Colonic mucosa (tissue), 4 donors: ENCODE measurements at regions not wholly inside any gene's neighbourhood (a gene's known extent, or its start where the extent isn't known, plus 50 kb on each side); places are given as distances from the start of the nearest gene placed in this dataset.
"Not testable (repeated sequence)": the region's sequence is repeated elsewhere in the genome, so short reads cannot be mapped to it uniquely, and the experiment has no call there.

Source experiments
- DNase-seq: peaks from one replicate; pipeline ENCODE4 v3.0.0-alpha.2; 2020
- H3K27ac ChIP-seq: fragments of 200-600 bp; one replicate; pipeline ENCODE4 v1.8.0; 2021
- H3K27me3 ChIP-seq: fragments of 200-600 bp; one replicate; pipeline ENCODE4 v1.8.0; 2021
- H3K36me3 ChIP-seq: fragments of 200-600 bp; one replicate; pipeline ENCODE4 v1.8.0; 2021
- H3K4me1 ChIP-seq: fragments of 200-600 bp; one replicate; pipeline ENCODE4 v1.8.0; 2021; ENCODE audit warnings: mild to moderate bottlenecking
- H3K4me3 ChIP-seq: fragments of 200-600 bp; one replicate; pipeline ENCODE4 v1.8.0; 2021
- H3K9ac ChIP-seq, 2 donors: one replicate each; pipeline ENCODE4 v1.7.0; 2013; ENCODE audit warnings: control low read depth in 2 of 2, low read depth in 2 of 2, low read length in 2 of 2
- H3K9me3 ChIP-seq: fragments of 200-600 bp; one replicate; pipeline ENCODE4 v1.8.0; 2021
- CTCF ChIP-seq: fragments of 200-600 bp; IDR thresholded peaks from one replicate; pipeline ENCODE4 v1.8.0; 2022; ENCODE audit warnings: antibody characterized with exemption, mild to moderate bottlenecking
- intact Hi-C: fragments of 100-400 bp; cut with DNase I; formaldehyde crosslinking; loops from one replicate; pipeline ENCODE4 v1.14.1; 2022
- donor health status: healthy.
- donor health status: DM: no; HTN: no; CAD: no.
- donor health status: DM: no; HTN: no; CAD: no.

- Histone ChIP-seq H3K4me1 (no peaks in the 10 kb centered on the region), H3K27ac (no peak overlapping the region), H3K4me3 (no peak overlapping the region), H3K36me3 (no peaks in the 10 kb centered on the region), H3K9me3 (peaks cover 5% of the 10 kb centered on the region), H3K9ac (no peak overlapping the region), H3K27me3 (no peaks in the 10 kb centered on the region)
- TF ChIP-seq CTCF, result no peak
- no peak for DNase-seq
- intact Hi-C loops, result no loop called here
Observed at GRCh38 chr13:58379221-58379620, 747.7 kb downstream of the PCDH17 start.

GRCh38 chr13:58385336-58385735, 753.8 kb downstream of the PCDH17 start:
- H3K27ac ChIP-seq, H3K27me3 ChIP-seq, DNase-seq, H3K36me3 ChIP-seq, intact Hi-C loops, H3K4me1 ChIP-seq, H3K4me3 ChIP-seq, H3K9me3 ChIP-seq, H3K9ac ChIP-seq: not testable (repeated sequence)

GRCh38 chr13:58397596-58398387, 766.2 kb downstream of the PCDH17 start:
- H3K4me1 ChIP-seq, result no peaks in the 10 kb centered on the region
- no peak for TF ChIP-seq CTCF
- intact Hi-C loops, result no loop called here
- DNase-seq, result no peak
- no peaks in the 10 kb centered on the region for H3K27me3 ChIP-seq
- H3K27ac ChIP-seq, result no peak overlapping the region
- no peak overlapping the region for H3K9ac ChIP-seq
- H3K9me3 ChIP-seq, result no peaks in the 10 kb centered on the region
- H3K36me3 ChIP-seq, result no peaks in the 10 kb centered on the region
- no peak overlapping the region for H3K4me3 ChIP-seq

GRCh38 chr13:58399263-58399662, 767.7 kb downstream of the PCDH17 start:
- no peak for TF ChIP-seq CTCF
- Histone ChIP-seq H3K4me1 (no peaks in the 10 kb centered on the region), H3K36me3 (no peaks in the 10 kb centered on the region), H3K27ac (no peak overlapping the region), H3K4me3 (no peak overlapping the region), H3K27me3 (no peaks in the 10 kb centered on the region), H3K9me3 (no peaks in the 10 kb centered on the region), H3K9ac (no peak overlapping the region)
- DNase-seq, result no peak
- intact Hi-C loops, result no loop called here

GRCh38 chr13:58406545-58406944, 775.0 kb downstream of the PCDH17 start:
- DNase-seq, result no peak
- no peaks in the 10 kb centered on the region for H3K9me3 ChIP-seq
- TF ChIP-seq CTCF, result no peak
- H3K4me3 ChIP-seq, result no peak overlapping the region
- no peaks in the 10 kb centered on the region for H3K27me3 ChIP-seq
- H3K27ac ChIP-seq, result no peak overlapping the region
- no peaks in the 10 kb centered on the region for H3K36me3 ChIP-seq
- H3K9ac ChIP-seq, result no peak overlapping the region
- intact Hi-C loops, result no loop called here
- H3K4me1 ChIP-seq, result no peaks in the 10 kb centered on the region

GRCh38 chr13:58429917-58430316, 798.4 kb downstream of the PCDH17 start:
- Histone ChIP-seq H3K9me3 (peaks cover 3% of the 10 kb centered on the region), H3K4me3 (no peak overlapping the region), H3K36me3 (no peaks in the 10 kb centered on the region), H3K27ac (no peak overlapping the region), H3K4me1 (no peaks in the 10 kb centered on the region), H3K27me3 (no peaks in the 10 kb centered on the region), H3K9ac (no peak overlapping the region)
- no peak for TF ChIP-seq CTCF
- no peak for DNase-seq
- intact Hi-C loops, result no loop called here
